ENCODE measurements at regions not wholly inside any gene's neighbourhood (a gene's known extent, or its start where the extent isn't known, plus 50 kb on each side); places are given as distances from the start of the nearest gene placed in this dataset.

- in situ Hi-C loops (cut with HindIII; ENCODE audit: low sequenced_read_pairs): no loop called here
- TF ChIP-seq CTCF (IDR thresholded peaks at IDR 0.05; ENCODE audit: low read depth, low read length): no peak
- no peak for DNase-seq (ENCODE audit: low read depth, low spot score)
- no peak overlapping the region for H3K4me3 ChIP-seq (ENCODE audit: low read depth, low read length)
Observed at GRCh38 chr7:80403686-80404241, 108.1 kb downstream of the GNAT3 start.

GRCh38 chr7:80401708-80402107 is 110.2 kb downstream of the GNAT3 start:
- DNase-seq (ENCODE audit: low read depth, low spot score): no peak
- TF ChIP-seq CTCF (IDR thresholded peaks at IDR 0.05; ENCODE audit: low read depth, low read length): no peak
- H3K4me3 ChIP-seq (ENCODE audit: low read depth, low read length): no peak overlapping the region
- in situ Hi-C loops (cut with HindIII; ENCODE audit: low sequenced_read_pairs): no loop called here

DNA sequence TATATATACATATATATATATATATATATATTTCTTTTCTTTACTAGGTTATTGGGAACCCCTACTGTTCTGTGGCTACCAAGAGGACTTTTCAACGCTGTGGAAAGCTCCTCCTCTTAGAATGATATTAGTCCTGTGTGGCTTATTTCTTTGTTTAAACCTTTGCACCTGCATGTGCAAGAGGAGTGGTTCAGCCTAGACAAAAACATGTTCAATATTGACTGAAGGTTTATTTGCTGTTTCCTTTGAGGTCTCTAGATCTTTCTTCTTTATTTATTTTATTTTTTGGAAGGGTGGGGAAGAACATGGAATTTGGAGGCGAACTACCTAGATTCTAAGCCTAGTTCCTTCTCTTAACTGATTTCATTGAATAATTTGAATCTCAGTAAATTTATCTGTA is 118.1 kb downstream of the GNAT3 start:
- no peak overlapping the region for H3K4me3 ChIP-seq (ENCODE audit: low read depth, low read length)
- no peak for DNase-seq (ENCODE audit: low read depth, low spot score)
- in situ Hi-C loops (cut with HindIII; ENCODE audit: low sequenced_read_pairs): no loop called here
- no peak for TF ChIP-seq CTCF (IDR thresholded peaks at IDR 0.05; ENCODE audit: low read depth, low read length)

DNA sequence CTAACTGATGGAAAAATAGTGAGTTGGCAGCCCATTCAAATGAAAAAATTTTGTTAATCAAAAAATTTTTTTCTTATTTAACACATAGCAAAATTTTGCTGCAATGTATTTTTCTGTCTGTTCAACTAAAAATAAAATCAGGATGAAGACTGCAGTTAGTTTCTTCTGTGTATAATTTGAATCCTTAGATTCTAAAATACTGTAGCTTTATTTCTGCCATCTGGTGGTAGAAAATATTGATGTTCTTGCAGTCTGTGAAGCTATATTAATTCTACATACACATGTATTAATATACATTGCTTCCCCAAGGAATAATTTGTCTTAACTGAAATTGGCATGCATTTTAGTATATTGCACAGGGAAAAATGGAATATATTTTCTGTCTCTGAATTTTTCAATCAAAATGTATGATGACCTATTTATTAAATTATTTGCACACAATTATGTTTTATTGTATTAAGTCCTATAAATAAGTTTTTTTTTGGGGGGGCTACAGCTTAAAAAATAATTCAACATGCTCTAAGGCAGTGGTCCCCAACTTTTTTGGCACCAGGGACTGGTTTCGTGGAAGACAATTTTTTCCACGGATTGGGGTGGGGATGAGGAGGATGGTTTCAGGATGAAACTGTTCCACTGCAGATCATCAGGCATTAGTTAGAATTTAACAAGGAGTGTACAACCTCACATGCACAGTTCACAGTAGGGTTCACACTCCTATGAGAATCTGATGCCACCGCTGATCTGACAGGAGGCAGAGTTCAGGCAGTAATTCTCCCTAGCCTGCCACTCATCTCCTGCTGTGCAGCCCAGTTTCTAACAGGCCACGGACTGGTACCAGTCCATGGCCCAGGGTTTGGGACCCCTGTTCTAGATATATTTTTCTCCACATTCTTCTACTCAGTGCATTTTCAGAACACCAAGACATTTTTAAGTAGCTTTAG is 119.4 kb downstream of the GNAT3 start:
- DNase-seq (ENCODE audit: low read depth, low spot score): peak; percentile 66
- peak; percentile 47 for TF ChIP-seq CTCF (IDR thresholded peaks at IDR 0.05; ENCODE audit: low read depth, low read length)
- no peak overlapping the region for H3K4me3 ChIP-seq (ENCODE audit: low read depth, low read length)
- in situ Hi-C loops (cut with HindIII; ENCODE audit: low sequenced_read_pairs): no loop called here

- in situ Hi-C loops (cut with HindIII; ENCODE audit: low sequenced_read_pairs): no loop called here
- no peak for DNase-seq (ENCODE audit: low read depth, low spot score)
- no peak for TF ChIP-seq CTCF (IDR thresholded peaks at IDR 0.05; ENCODE audit: low read depth, low read length)
Observed at GRCh38 chr7:80387634-80388193, 124.2 kb downstream of the GNAT3 start.

GRCh38 chr7:80386686-80387085 is 125.2 kb downstream of the GNAT3 start:
- no peak for TF ChIP-seq CTCF (IDR thresholded peaks at IDR 0.05; ENCODE audit: low read depth, low read length)
- no peak overlapping the region for H3K4me3 ChIP-seq (ENCODE audit: low read depth, low read length)
- DNase-seq (ENCODE audit: low read depth, low spot score): peak; percentile 49
- in situ Hi-C loops (cut with HindIII; ENCODE audit: low sequenced_read_pairs): no loop called here

More at GRCh38 chr7:80387634-80388193, 124.2 kb downstream of the GNAT3 start:
- H3K4me3 ChIP-seq (ENCODE audit: low read depth, low read length): no peak overlapping the region
